Mesodermal cell (in vitro differentiated cells): ENCODE measurements at regions not wholly inside any gene's neighbourhood (a gene's known extent, or its start where the extent isn't known, plus 50 kb on each side); places are given as distances from the start of the nearest gene placed in this dataset.

Experiments used
- H3K27ac ChIP-seq: 2 replicates; pipeline ENCODE4 v1.7.0; 2013; ENCODE audit warnings: mild to moderate bottlenecking, low read depth, low read length, moderate library complexity; ENCODE audit not compliant: severe bottlenecking
- H3K36me3 ChIP-seq: 2 replicates; pipeline ENCODE4 v1.7.1; 2013; ENCODE audit warnings: mild to moderate bottlenecking, low read length, moderate library complexity; ENCODE audit not compliant: control insufficient read depth, insufficient read depth
- H3K4me1 ChIP-seq: one replicate; pipeline ENCODE4 v1.7.1; 2013; ENCODE audit warnings: mild to moderate bottlenecking, low read length; ENCODE audit not compliant: insufficient read depth, control insufficient read depth, poor library complexity, severe bottlenecking
- H3K4me3 ChIP-seq: 2 replicates; pipeline ENCODE4 v1.7.0; 2013; ENCODE audit warnings: low read length, control low read depth, mild to moderate bottlenecking; ENCODE audit not compliant: insufficient read depth, poor library complexity, severe bottlenecking; ENCODE audit errors: extremely low read depth
- H3K9me3 ChIP-seq: 2 replicates; pipeline ENCODE4 v1.7.1; 2013; ENCODE audit warnings: mild to moderate bottlenecking, low read length, moderate library complexity; ENCODE audit not compliant: control insufficient read depth
- WGBS, 2 experiments: methylation state at CpG; one replicate each; pipeline ENCODE4 v1.1.5; 2013; ENCODE audit warnings: missing lambda C conversion rate in 2 of 2; ENCODE audit not compliant: insufficient coverage in 2 of 2; 5-methylcytosine and 5-hydroxymethylcytosine counted together

DNA sequence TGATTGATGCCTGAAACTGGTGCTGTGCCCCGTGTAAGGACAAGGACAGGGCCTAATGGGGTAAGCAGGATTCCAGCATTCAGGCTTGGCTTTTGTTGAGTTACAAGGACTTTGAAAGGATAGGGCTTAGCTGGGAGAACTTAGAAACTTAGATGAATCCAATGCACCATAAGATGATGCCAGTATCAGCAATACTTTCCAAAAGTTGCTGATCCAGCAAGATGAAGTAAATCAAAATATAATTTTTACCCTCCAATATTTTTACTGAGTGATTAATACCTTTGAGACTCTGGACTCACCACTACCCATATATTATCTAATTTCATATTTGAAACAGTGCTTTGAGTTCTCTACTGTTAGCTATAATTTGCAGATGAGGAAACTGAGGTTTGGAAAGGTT, 354.5 kb upstream of the ATP5MC3 start:
- H3K9me3 ChIP-seq, result no peaks in the 10 kb centered on the region
- H3K4me1 ChIP-seq, result no peaks in the 10 kb centered on the region
- no peak overlapping the region for H3K27ac ChIP-seq
- 20 to 60% methylated on average over 1 of the region's 1 CpG for WGBS, 2 experiments
- no peak overlapping the region for H3K4me3 ChIP-seq
- no peaks in the 10 kb centered on the region for H3K36me3 ChIP-seq

DNA sequence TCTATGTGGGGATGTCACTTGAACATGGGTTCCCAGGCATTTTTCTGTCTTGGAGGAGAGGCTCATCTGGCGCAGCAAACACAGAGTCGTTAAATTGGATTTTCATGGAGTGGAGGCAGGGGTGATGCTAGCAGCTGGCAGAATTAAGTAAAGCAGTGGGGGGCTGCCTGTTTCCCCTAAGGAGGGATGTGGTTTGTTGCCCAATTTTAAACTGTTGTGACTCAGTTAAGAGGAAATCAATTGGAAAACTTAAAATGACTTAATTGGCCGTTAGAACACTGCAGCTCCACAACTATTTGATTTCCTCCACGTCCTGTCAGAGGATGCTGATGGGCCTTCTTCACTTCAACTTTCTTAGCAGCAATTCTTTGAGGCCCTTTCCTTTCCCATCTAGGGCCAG, 354.1 kb upstream of the ATP5MC3 start:
- H3K4me3 ChIP-seq, result no peak overlapping the region
- H3K36me3 ChIP-seq, result no peaks in the 10 kb centered on the region
- H3K9me3 ChIP-seq, result no peaks in the 10 kb centered on the region
- no peaks in the 10 kb centered on the region for H3K4me1 ChIP-seq
- H3K27ac ChIP-seq, result no peak overlapping the region
- 82 to 89% methylated on average over 2 to 4 of the region's 4 CpGs for WGBS, 2 experiments

DNA sequence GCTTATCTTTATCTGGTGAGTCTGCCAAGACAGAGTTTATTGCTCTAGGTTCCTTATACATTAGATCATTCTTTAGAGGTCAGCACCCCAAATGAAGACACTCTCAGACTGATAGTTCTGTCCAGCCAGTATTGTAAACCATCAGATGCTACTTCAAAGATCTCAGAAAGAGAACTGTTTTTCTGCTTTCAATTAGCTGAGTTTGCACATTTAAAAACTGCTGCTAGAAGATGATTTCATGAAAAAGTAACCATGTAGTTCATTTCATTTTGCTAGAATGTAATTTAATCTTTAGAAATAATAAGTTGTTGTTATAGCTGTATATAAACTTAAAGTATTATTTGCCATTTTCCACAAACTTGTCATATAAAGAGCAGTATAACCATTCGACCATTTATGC, 344.5 kb upstream of the ATP5MC3 start:
- no peaks in the 10 kb centered on the region for H3K4me1 ChIP-seq

DNA sequence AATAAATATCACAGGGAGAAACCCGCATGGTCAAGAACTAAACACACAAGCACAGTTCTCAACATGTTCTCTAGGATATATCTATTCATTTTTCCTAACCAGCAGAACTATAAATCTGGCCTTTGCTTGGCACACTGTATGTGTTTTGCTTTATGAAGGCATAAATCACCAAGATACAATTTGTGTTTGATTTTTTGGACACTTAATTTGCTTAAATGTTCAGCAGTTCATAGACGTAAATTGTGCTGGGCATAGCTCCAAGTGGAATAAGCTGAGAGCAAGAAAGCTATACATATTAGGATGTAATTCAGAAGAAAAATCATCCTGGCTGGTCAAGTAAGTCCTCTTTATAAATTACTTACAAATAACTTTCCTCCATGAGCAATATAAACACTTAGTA, 341.5 kb upstream of the ATP5MC3 start:
- Histone ChIP-seq H3K27ac (no peak overlapping the region), H3K4me3 (no peak overlapping the region), H3K9me3 (no peaks in the 10 kb centered on the region), H3K4me1 (no peaks in the 10 kb centered on the region), H3K36me3 (no peaks in the 10 kb centered on the region)
- WGBS, 2 experiments, result no CpG with 5 or more reads among the region's 2 CpGs

More for the DNA sequence above, 344.5 kb upstream of the ATP5MC3 start:
- no peak overlapping the region for H3K4me3 ChIP-seq
- no peaks in the 10 kb centered on the region for H3K36me3 ChIP-seq
- H3K27ac ChIP-seq, result no peak overlapping the region
- no peaks in the 10 kb centered on the region for H3K9me3 ChIP-seq
- no CpG with 5 or more reads among the region's 1 CpG for WGBS, 2 experiments

DNA sequence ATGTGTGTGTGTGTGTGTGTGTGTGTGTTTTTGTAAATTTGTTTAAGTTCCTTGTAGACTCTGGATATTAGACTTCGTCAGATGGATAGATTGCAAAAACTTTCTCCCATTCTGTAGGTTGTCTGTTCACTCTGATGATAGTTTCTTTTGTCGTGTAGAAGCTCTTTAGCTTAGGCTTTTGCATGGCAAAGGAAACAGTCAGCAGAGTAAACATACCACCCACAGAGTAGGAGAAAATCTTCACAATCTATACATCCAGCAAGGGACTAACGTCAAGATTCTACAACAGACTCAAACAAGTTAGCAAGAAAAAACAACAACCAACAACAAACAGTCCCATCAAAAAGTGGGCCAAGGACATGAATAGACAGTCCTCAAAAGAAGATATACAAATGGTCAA, 336.7 kb upstream of the ATP5MC3 start:
- no peaks in the 10 kb centered on the region for H3K4me1 ChIP-seq
- WGBS, 2 experiments, result 14 to 40% methylated on average over 1 to 2 of the region's 3 CpGs
- H3K4me3 ChIP-seq, result no peak overlapping the region
- H3K27ac ChIP-seq, result no peak overlapping the region
- no peaks in the 10 kb centered on the region for H3K9me3 ChIP-seq
- H3K36me3 ChIP-seq, result no peaks in the 10 kb centered on the region

DNA sequence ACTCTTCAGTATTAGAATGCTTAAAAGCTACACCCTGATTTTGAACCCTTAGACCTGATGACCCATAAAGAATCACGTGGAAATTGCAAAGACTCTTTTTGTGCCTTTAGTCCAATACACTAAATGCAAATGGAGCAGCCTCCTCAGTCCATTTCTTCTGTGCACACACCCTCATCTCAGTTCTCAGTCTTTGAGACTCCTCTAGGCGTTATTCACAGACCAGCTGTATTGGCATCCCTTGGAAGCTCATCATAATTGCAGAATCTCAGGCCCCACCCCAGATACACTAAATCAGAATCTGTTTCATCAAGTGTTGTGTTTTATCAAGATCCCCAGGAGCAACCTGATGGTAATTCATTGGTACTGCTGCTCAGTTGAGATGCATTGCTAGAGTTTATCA, 335.0 kb upstream of the ATP5MC3 start:
- H3K9me3 ChIP-seq, result no peaks in the 10 kb centered on the region
- H3K4me1 ChIP-seq, result no peaks in the 10 kb centered on the region
- H3K27ac ChIP-seq, result no peak overlapping the region
- H3K4me3 ChIP-seq, result no peak overlapping the region
- 73 to 88% methylated on average over 1 to 2 of the region's 2 CpGs for WGBS, 2 experiments
- H3K36me3 ChIP-seq, result no peaks in the 10 kb centered on the region

DNA sequence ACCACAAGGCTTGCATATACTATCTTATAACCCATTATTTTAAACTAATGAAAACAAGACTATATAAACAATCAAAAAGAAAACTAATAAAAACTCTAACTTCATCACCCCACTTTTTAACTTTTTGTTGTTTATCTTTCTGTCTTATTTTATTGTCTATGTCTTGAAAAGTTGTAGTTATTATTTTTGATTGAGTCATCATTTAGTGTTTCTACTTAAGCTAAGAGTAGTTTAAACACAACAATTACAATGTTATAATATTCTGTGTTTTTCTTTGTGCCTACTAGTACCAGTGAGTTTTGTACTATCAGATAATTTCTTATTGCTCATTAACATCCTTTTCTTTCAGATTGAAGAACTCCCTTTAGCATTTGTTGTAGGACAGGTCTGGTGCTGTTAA, 318.7 kb upstream of the ATP5MC3 start:
- Histone ChIP-seq H3K36me3 (no peaks in the 10 kb centered on the region), H3K4me3 (no peak overlapping the region), H3K27ac (no peak overlapping the region), H3K9me3 (no peaks in the 10 kb centered on the region), H3K4me1 (no peaks in the 10 kb centered on the region)

DNA sequence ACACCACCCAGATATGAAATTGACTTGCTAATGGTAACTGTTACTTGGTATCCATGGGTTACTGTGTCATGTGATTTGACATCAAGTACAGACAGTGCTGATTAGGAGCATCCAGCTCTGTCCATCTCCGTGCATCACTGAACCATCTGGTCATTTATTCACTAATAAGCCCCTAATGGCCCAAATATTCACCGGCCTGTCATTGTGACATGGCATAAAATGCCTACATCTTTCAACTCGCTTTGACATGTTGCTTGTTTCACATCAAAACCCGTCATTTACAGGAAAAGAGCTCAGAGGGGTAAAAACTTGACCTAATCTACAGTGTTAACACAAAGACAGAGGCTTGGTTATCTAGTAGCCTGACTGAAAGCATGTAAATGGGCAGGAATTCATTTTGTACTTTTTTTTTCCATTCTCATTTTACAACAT, 308.9 kb upstream of the ATP5MC3 start:
- H3K9me3 ChIP-seq, result no peaks in the 10 kb centered on the region
- WGBS, 2 experiments, result 90 to 97% methylated on average over 4 of the region's 4 CpGs
- H3K4me3 ChIP-seq, result no peak overlapping the region
- no peaks in the 10 kb centered on the region for H3K36me3 ChIP-seq
- no peaks in the 10 kb centered on the region for H3K4me1 ChIP-seq
- H3K27ac ChIP-seq, result no peak overlapping the region

DNA sequence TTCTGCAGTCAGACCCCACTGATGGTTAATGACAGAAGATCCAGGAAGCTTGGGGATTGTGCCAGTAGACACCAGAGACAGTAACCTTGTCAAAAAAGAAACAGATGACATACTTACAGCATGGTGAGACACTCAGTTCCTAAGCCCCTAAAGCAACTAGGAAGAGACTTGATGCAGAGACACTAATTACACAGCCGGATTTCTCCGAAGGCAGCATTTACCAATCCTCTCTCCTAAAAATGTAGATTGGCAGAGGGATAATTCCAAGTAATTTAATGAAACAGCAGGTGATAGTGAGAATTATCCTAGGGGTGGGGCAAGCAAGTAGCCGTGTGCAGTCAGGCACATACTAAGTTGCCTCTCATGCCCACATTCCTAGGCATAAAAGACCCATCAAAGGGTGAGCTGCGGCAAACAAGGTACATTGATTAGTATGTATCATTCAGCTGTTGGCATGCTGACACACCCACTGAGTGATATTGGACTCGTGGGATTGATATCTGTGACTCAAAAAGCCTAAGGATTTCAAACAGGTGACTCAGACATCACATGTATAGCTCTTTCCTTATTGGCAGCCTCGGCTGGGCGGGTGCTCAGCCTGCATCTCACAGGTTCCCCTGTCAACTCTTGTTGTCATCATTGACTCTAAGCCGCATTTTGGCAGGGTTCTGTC, 296.7 kb upstream of the ATP5MC3 start:
- Histone ChIP-seq H3K27ac (no peak overlapping the region), H3K4me1 (peaks cover 4% of the 10 kb centered on the region), H3K36me3 (no peaks in the 10 kb centered on the region), H3K9me3 (no peaks in the 10 kb centered on the region), H3K4me3 (no peak overlapping the region)
- WGBS, 2 experiments, result 80 to 91% methylated on average over 4 to 5 of the region's 8 CpGs

DNA sequence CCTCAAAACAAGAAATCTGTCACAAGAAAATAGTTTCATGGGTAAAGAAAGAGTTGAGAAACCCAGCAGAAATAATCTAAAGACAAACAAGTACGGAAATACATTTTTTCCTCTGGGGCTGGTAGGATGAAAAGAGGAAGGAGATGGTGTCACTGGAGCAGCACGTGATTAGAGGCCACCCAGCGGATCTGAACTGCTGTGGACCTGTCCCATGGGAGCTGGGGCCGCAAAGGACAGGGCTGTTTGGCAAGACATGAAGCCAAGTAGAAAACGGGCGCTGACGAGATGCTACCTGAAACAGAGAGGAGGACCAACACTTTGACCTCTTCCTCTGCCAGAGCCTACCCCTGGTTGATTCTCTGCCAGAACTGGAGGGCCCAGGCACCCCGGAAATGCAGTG, 295.4 kb upstream of the ATP5MC3 start:
- 89 to 95% methylated on average over 5 to 7 of the region's 8 CpGs for WGBS, 2 experiments
- H3K4me3 ChIP-seq, result no peak overlapping the region
- H3K9me3 ChIP-seq, result no peaks in the 10 kb centered on the region
- peaks cover 4% of the 10 kb centered on the region for H3K4me1 ChIP-seq
- H3K36me3 ChIP-seq, result no peaks in the 10 kb centered on the region
- H3K27ac ChIP-seq, result no peak overlapping the region

DNA sequence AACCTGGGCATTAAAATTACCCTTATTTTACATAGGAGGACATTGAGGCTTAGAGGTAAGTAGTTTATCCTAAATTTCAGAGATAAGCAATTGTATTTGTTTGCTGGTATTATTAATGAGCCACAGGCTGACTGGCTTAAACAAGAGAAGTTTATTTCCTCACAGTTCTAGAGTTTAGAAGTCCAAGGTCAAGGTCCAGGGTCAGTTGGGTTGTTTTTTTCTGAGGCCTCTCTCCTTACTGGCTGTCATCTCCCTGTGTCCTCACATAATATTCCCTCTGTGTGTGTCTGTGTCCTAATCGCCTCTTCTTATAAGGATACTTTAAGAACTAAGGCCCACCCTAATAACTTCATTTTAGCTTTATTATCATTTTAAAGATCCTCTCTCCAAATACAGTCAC, 294.9 kb upstream of the ATP5MC3 start:
- Histone ChIP-seq H3K4me1 (peaks cover 4% of the 10 kb centered on the region), H3K4me3 (no peak overlapping the region), H3K36me3 (no peaks in the 10 kb centered on the region), H3K9me3 (no peaks in the 10 kb centered on the region), H3K27ac (no peak overlapping the region)
- 100% methylated on average over 1 of the region's 1 CpG; no CpG with 5 or more reads in 1 of the 2 experiments for WGBS, 2 experiments
